GM12875 (cell line): ENCODE measurements at regions not wholly inside any gene's neighbourhood (a gene's known extent, or its start where the extent isn't known, plus 50 kb on each side); places are given as distances from the start of the nearest gene placed in this dataset.

ENCODE experiments used
- H3K4me3 ChIP-seq: one replicate; pipeline ENCODE4 v1.5.1; 2011; ENCODE audit warnings: low read depth, low read length, control low read depth
- CTCF ChIP-seq: IDR thresholded peaks from 2 replicates; pipeline ENCODE4 v1.5.1; 2011; ENCODE audit warnings: low read depth, mild to moderate bottlenecking, control low read depth, inconsistent platforms, low read length, moderate library complexity, borderline replicate concordance; ENCODE audit not compliant: insufficient read depth

GRCh38 chr10:29026065-29026797, 262.6 kb upstream of the LYZL1 start:
- no peak overlapping the region for H3K4me3 ChIP-seq
- no peak for TF ChIP-seq CTCF

DNA sequence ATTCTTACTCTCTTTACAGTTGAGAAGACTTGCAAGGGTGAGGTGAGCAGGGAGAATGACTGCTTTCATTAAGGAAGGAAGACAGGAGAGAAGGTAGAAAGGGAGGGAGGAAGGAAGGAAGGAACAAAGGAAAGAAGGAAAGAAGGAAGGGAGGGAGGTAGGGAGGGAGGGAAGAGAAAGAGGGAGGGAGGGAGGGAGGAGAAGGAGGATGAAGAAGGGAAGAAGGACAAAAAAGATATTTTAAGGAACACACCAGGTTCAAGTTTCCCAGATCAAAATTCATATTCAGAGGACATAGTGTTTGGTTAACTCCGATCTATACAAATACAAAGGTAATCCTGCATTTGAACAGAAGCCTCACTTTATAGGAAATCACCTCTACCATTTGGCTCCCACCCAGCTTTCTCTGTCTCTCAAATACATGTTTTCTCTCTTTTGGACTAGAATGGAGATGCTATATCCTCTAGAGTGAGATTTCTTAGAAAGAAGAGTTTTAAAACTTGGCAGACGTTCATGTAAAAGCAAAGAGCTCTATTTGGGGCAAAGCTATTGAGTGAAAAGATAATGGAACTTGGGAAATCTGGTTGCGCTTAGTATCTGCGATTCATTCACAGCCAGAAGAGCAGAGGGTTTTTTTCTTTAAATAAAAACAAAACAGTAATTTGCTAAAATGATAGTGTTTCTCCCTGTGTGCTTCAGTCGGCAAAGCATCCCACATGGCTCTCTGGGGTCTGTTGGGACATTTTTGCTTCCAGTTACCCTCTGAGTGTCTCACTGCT, 261.9 kb upstream of the LYZL1 start:
- no peak for TF ChIP-seq CTCF
- H3K4me3 ChIP-seq = no peak overlapping the region

DNA sequence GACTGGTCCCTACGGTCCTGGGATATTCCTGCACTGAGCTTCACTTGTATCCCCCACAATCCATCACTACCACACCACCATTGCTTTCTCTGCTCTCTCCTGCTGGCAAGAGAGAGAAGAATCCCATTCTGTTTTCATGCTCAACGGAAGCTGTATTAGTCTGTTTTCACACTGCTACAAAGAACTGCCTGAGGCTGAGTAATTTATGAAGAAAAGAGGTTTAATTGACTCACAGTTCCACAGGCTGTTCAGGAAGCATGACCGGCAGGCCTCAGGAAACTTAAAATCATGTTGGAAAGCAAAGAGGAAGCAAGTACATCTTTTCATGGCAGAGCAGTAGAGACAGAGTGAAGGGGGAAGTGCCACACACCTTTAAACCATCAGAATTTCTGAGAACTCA, 260.4 kb upstream of the LYZL1 start:
- H3K4me3 ChIP-seq = no peak overlapping the region
- no peak for TF ChIP-seq CTCF

DNA sequence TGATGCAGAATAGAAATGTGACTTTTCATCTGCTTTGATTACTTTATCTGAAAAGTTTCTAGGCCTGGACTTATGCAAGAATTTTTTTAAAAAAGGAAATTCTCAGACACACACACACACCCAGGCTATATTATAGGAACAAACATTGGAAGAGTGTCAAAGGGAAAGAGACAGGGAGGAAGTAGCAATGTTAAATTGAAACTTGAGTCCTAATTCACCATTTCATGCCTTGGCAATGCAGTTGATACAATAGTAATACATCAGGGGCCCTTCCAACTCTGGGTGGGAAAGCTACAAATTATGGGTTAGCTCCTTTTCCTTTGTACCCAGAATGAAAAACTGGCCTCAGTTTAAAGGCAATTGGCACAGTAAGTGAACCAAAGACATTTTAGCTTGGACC, 258.0 kb upstream of the LYZL1 start:
- H3K4me3 ChIP-seq = no peak overlapping the region
- no peak for TF ChIP-seq CTCF

GRCh38 chr10:29032169-29032568, 256.7 kb upstream of the LYZL1 start:
- no peak overlapping the region for H3K4me3 ChIP-seq
- no peak for TF ChIP-seq CTCF

- TF ChIP-seq CTCF = no peak
- H3K4me3 ChIP-seq = no peak overlapping the region
Measured at GRCh38 chr10:29033311-29033940, 255.4 kb upstream of the LYZL1 start.

DNA sequence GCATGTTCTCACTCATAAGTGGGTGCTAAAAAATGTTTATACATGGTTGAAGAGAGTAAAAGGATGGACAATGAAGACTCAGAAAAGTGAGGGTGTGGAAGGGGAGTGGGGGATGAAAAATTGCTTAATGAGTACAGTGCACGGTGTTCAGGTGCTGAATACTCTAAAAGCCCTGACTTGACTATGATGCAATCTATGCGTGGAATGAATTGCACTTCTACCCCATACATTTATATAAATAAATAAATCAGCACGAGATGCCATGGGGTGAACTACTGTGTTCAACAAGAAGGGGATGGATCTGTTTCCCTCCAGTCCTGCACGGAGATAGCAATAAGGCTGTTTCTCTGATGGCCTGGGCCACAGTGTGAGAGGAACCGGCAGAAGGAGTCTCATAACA, 254.3 kb upstream of the LYZL1 start:
- no peak overlapping the region for H3K4me3 ChIP-seq
- TF ChIP-seq CTCF = no peak
